Medulla oblongata (tissue), 1 donor: ENCODE measurements at regions not wholly inside any gene's neighbourhood (a gene's known extent, or its start where the extent isn't known, plus 50 kb on each side); places are given as distances from the start of the nearest gene placed in this dataset.
"Not testable (repeated sequence)": the region's sequence is repeated elsewhere in the genome, so short reads cannot be mapped to it uniquely, and the experiment has no call there.

Experiments
- DNase-seq: peaks from one replicate; pipeline ENCODE4 v3.0.0-alpha.2; 2015; ENCODE audit errors: extremely low spot score

GRCh38 chr10:9505546-9505945 lies 1451.1 kb downstream of the GATA3 start:
- no peak for DNase-seq

DNA sequence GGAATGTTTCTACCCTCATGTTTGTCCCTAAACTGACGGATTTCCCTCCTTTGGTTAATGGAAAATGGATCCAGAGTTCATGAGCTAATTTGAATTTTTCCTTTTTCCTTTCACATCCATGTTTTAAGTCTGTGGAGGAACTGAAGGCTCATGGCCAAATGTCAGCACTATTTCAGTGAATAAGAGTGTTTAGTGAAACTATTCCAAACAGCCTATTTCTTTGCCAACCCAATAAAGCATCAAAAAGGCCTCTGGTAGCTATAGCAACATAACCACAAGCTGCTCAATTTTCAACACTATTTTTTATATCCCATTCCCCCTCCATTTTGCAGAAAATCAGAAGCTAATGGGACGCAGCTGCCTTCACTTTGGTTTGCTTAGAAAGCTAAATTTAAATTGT lies 1454.1 kb downstream of the GATA3 start:
- DNase-seq, result no peak

DNA sequence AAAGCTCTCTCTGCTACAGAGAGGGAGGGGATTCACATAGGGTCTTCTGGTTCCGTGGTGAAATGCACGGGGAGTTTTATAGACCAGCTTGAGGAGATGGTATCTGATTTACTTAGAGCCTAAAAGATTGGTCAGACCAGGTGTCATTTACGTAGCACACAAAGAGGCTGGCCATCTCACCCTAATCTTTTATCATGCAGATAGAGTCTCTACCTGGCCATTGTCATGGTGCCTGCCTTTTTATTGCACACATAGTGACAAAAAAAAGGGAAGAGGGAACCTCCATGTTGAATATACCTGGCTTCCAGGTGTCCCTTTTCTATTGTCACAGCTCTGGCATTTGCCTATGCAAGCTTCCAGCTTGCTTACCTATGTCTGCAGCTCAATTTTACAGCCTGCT lies 1456.1 kb downstream of the GATA3 start:
- no peak for DNase-seq

DNA sequence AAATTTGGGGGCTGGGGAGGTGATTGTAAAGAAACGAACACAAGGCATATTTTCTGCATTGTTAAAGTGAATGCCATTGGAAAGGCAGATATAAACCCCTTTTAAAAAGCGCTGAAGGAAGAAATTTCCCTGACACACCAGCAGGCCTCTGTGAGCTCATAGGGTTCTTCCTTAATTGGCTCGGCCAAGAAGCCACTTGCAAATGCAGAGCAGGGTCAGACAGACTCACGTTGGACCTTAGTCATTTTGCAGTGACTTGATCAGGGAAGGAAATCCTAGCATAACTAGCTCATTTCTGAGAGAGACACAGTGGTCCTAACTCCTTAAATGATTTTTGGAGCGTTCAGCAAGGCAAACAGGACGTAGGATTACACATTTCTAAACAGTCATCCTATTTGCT lies 1461.4 kb downstream of the GATA3 start:
- peak; percentile 10 for DNase-seq

- DNase-seq, result no peak
Measured at GRCh38 chr10:9535744-9536143, 1481.3 kb downstream of the GATA3 start.

DNA sequence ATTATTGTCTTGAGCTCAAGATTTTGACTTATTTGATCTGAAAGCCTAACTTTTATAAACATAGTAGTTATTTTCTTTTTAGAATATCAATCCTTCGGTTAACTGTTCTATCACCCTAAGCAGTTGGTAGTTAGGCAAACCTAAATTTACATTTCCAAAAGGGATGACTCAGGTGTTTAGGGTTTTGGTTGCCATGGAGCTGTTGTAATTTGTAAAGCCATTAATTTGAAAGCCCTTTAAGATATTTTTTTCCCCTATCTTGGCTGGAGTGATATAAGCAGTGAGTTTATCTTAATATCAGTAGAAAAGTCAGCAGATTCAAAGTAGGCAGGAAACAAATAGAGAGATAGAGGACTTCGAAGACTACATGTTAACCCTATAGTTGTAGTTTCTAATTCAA lies 1472.6 kb upstream of the CELF2 start:
- DNase-seq, result no peak

DNA sequence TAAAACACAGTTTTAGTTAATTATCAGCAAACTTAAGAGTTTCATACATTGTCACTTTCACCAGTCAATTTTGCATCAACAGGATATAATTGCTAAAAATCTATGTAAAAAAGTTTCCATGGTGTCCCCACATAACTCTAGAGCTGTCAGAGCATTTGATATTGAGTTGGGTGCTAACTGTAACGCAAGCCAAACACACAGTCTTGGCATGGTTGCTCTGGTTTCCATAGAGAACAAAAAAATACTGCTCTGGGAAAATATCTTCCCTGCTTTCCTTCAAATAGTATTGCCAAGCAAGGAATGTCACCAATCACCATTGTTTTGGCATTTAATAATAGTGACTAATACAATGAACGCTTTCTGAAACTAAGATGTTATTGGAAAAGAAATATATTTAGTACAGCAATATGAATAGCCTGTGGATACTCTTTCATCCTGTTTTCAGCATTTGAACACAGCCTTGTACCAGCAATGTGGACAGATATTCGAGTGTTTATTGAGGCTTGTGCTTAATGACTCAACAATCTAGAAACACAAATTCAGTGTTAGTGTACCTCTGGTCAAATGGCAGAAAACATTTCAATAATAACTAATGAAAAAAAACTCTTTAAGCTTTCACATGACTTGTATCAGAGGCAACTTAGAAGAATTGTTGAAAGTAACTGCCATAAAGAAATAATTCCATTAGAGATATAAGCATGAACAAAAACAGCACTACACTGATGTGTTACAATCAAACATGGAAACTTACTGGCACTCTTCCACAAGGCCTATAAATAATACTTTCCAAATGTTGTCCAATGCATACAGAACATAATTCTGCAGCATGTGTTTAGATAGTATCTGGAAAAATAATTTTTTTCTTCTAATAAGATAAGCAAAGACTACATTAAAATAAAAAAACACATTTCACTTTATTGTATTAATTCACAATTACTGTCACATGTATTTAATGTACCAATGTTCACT lies 1469.5 kb upstream of the CELF2 start:
- no peak for DNase-seq

GRCh38 chr10:9550810-9551209 lies 1466.9 kb upstream of the CELF2 start:
- DNase-seq, result no peak

- no peak for DNase-seq
Measured at GRCh38 chr10:9554321-9554720, 1463.4 kb upstream of the CELF2 start.

DNA sequence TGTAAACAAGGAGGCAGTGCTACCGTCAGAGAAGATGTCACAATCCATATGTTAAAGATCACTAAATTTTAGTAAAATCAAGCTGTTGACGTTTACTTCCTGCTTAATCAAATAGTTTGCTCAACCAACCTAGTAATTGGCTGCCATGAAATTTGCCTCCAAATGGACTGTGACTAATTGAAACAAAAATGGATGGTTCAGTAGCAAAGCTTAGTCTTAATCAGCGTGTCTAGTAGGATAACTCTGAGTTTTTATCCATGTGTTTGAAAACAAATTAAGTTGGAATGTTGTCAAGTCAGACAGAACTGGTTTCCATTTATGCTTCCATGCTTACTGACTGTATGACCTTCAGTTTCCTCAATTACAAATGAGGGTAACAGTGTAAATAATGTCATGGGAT lies 1456.7 kb upstream of the CELF2 start:
- DNase-seq, result no peak

- DNase-seq, result no peak
Measured at GRCh38 chr10:9561821-9562505, 1455.7 kb upstream of the CELF2 start.

GRCh38 chr10:9577746-9578145 lies 1439.9 kb upstream of the CELF2 start:
- DNase-seq, result no peak

GRCh38 chr10:9579110-9579705 lies 1438.5 kb upstream of the CELF2 start:
- DNase-seq, result no peak

- not testable (repeated sequence) for DNase-seq
Measured at GRCh38 chr10:9582803-9583202, 1434.9 kb upstream of the CELF2 start.

GRCh38 chr10:9596368-9596920 lies 1421.2 kb upstream of the CELF2 start:
- no peak for DNase-seq

DNA sequence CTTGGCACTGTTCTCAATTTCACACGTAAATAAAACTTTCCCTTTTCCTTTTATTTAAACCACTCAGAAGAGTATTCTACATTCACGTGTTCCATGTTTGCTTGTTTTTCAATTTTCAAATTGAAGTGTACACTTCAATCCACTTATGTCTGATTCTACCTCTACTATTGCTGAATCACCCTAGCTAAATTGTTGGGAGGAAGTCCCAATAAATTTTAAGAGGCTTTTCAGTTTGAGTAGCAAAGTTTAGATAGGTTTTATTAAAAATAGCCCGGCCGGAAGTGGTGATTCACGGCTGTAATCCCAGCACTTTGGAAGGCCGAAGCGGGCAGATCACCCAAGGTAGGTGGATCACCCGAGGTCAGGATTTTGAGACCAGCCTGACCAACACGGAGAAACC lies 1414.7 kb upstream of the CELF2 start:
- no peak for DNase-seq

GRCh38 chr10:9603972-9604371 lies 1413.7 kb upstream of the CELF2 start:
- DNase-seq, result no peak

GRCh38 chr10:9605231-9605630 lies 1412.4 kb upstream of the CELF2 start:
- no peak for DNase-seq

- DNase-seq, result no peak
Measured at GRCh38 chr10:9608602-9609001, 1409.1 kb upstream of the CELF2 start.

- DNase-seq, result no peak
Measured at GRCh38 chr10:9613338-9614075, 1404.2 kb upstream of the CELF2 start.

DNA sequence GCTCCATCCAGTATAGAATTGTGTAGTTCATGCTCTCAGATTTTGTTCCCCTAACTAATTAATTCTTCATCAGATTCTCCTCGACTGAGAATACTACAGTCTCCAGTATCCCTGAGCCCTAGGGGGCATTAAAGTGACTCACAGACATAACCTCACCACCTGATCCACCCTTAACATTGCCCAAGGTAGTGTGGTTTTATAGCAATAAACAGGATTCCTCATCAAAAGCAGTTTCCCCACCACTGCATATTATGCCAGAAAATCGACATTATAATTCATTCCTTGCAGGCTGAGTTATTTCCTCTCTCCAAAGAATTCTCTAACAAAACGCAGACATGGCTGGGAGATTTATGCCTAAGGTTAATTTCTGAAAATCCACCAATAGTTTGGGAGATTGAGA lies 1402.5 kb upstream of the CELF2 start:
- no peak for DNase-seq

DNA sequence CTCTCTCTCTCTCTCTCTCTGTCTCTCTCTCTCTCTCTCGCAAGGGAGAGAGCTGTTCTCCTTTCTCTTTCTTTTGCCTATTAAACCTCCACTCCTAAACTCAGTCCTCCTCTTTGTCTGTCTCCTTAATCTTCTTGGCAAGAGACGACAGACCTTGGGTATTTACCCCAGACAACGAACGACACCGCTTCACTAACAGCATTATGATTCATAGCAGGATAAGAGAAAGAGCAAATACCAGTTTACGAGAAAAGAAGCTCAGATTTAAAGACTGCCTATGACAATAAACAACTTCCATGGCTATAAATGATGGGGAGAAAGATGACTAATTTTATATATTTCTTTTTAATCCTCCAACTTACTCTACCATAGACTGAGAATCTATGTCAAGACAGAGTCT lies 1396.5 kb upstream of the CELF2 start:
- DNase-seq, result no peak
